T-helper 17 cell (primary cell): ENCODE measurements at regions not wholly inside any gene's neighbourhood (a gene's known extent, or its start where the extent isn't known, plus 50 kb on each side); places are given as distances from the start of the nearest gene placed in this dataset.

Experiments used
- ATAC-seq: fragments of 150-1000 bp; cut with Tn5 transposase; 2 replicates; pipeline ENCODE4 v1.10.0; 2021; ENCODE audit warnings: mild to moderate bottlenecking, moderate library complexity
- DNase-seq, 3 donors: peaks; one replicate each; pipeline versions ENCODE4 v3.0.0 to v3.0.0-alpha.2; 2020 to 2021
- H3K9me3 ChIP-seq: one replicate; pipeline ENCODE4 v1.7.0; 2013; ENCODE audit warnings: low read length, mild to moderate bottlenecking; ENCODE audit not compliant: control insufficient read depth, poor library complexity, severe bottlenecking
- H3K27ac Mint-ChIP-seq: one replicate; pipeline ENCODE4 v1.8.0; 2022; ENCODE audit warnings: mild to moderate bottlenecking, moderate library complexity, mixed read lengths
- H3K27me3 Mint-ChIP-seq: one replicate; pipeline ENCODE4 v1.8.0; 2022; ENCODE audit warnings: mixed read lengths
- H3K36me3 Mint-ChIP-seq: one replicate; pipeline ENCODE4 v1.8.0; 2022; ENCODE audit warnings: low read depth, mixed read lengths
- H3K4me1 Mint-ChIP-seq: one replicate; pipeline ENCODE4 v1.8.0; 2022; ENCODE audit warnings: mild to moderate bottlenecking, mixed read lengths
- H3K4me3 Mint-ChIP-seq: one replicate; pipeline ENCODE4 v1.8.0; 2022; ENCODE audit warnings: mild to moderate bottlenecking, moderate library complexity, mixed read lengths

- H3K9me3 ChIP-seq: no peaks in the 10 kb centered on the region
- peak; percentile 44 for ATAC-seq
- H3K4me1 Mint-ChIP-seq: peaks cover 47% of the 10 kb centered on the region
- H3K36me3 Mint-ChIP-seq: peaks cover 3% of the 10 kb centered on the region
- H3K4me3 Mint-ChIP-seq: no peak overlapping the region
- no peaks in the 10 kb centered on the region for H3K27me3 Mint-ChIP-seq
- no peak overlapping the region for H3K27ac Mint-ChIP-seq
- DNase-seq: no peak
These were observed 192.3 kb downstream of the PALM2AKAP2 start for GRCh38 chr9:109972026-109972882.

GRCh38 chr9:109973336-109973735, 193.3 kb downstream of the PALM2AKAP2 start:
- Mint-ChIP-seq H3K4me1 (peaks cover 40% of the 10 kb centered on the region), H3K27ac (peak overlapping the region; percentile 62), H3K4me3 (no peak overlapping the region), H3K27me3 (no peaks in the 10 kb centered on the region), H3K36me3 (peaks cover 3% of the 10 kb centered on the region)
- no peak for DNase-seq
- H3K9me3 ChIP-seq: no peaks in the 10 kb centered on the region
- ATAC-seq: no peak

- ATAC-seq: peak; percentile 72
These were observed 194.3 kb downstream of the PALM2AKAP2 start for GRCh38 chr9:109974143-109974917.

GRCh38 chr9:109974918-109975276, 194.9 kb downstream of the PALM2AKAP2 start:
- no peak for DNase-seq
- Mint-ChIP-seq H3K4me3 (no peak overlapping the region), H3K27ac (peak overlapping the region; percentile 62), H3K36me3 (peaks cover 3% of the 10 kb centered on the region), H3K27me3 (no peaks in the 10 kb centered on the region), H3K4me1 (peaks cover 26% of the 10 kb centered on the region)
- no peak for ATAC-seq
- no peaks in the 10 kb centered on the region for H3K9me3 ChIP-seq

More at GRCh38 chr9:109974143-109974917, 194.3 kb downstream of the PALM2AKAP2 start:
- no peak for DNase-seq
- no peaks in the 10 kb centered on the region for H3K9me3 ChIP-seq
- H3K4me1 Mint-ChIP-seq: peaks cover 30% of the 10 kb centered on the region
- peaks cover 3% of the 10 kb centered on the region for H3K36me3 Mint-ChIP-seq
- H3K27ac Mint-ChIP-seq: peak overlapping the region; percentile 62
- peak overlapping the region; percentile 41 for H3K4me3 Mint-ChIP-seq
- H3K27me3 Mint-ChIP-seq: no peaks in the 10 kb centered on the region

GRCh38 chr9:109975574-109976295, 195.7 kb downstream of the PALM2AKAP2 start:
- ATAC-seq: no peak
- Mint-ChIP-seq H3K4me1 (peaks cover 25% of the 10 kb centered on the region), H3K27ac (no peak overlapping the region), H3K36me3 (peaks cover 3% of the 10 kb centered on the region), H3K4me3 (no peak overlapping the region), H3K27me3 (no peaks in the 10 kb centered on the region)
- DNase-seq: no peak
- no peaks in the 10 kb centered on the region for H3K9me3 ChIP-seq

GRCh38 chr9:109976303-109976702, 196.3 kb downstream of the PALM2AKAP2 start:
- H3K4me3 Mint-ChIP-seq: no peak overlapping the region
- ATAC-seq (no peak), DNase-seq (no peak)
- H3K9me3 ChIP-seq: no peaks in the 10 kb centered on the region
- H3K27me3 Mint-ChIP-seq: no peaks in the 10 kb centered on the region
- H3K27ac Mint-ChIP-seq: no peak overlapping the region
- peaks cover 25% of the 10 kb centered on the region for H3K4me1 Mint-ChIP-seq
- H3K36me3 Mint-ChIP-seq: peaks cover 3% of the 10 kb centered on the region

GRCh38 chr9:109977521-109977920, 197.5 kb downstream of the PALM2AKAP2 start:
- Mint-ChIP-seq H3K4me1 (peaks cover 16% of the 10 kb centered on the region), H3K27ac (no peak overlapping the region), H3K4me3 (no peak overlapping the region), H3K27me3 (no peaks in the 10 kb centered on the region), H3K36me3 (no peaks in the 10 kb centered on the region)
- H3K9me3 ChIP-seq: no peaks in the 10 kb centered on the region
- ATAC-seq (no peak), DNase-seq (no peak)

- Mint-ChIP-seq H3K27ac (no peak overlapping the region), H3K4me1 (peaks cover 5% of the 10 kb centered on the region), H3K27me3 (no peaks in the 10 kb centered on the region), H3K36me3 (no peaks in the 10 kb centered on the region), H3K4me3 (no peak overlapping the region)
- no peaks in the 10 kb centered on the region for H3K9me3 ChIP-seq
- DNase-seq (no peak), ATAC-seq (no peak)
These were observed 201.1 kb downstream of the PALM2AKAP2 start for GRCh38 chr9:109981091-109981490.

- Mint-ChIP-seq H3K4me1 (peaks cover 2% of the 10 kb centered on the region), H3K4me3 (no peak overlapping the region), H3K27me3 (no peaks in the 10 kb centered on the region), H3K27ac (no peak overlapping the region), H3K36me3 (no peaks in the 10 kb centered on the region)
- no peak for ATAC-seq
- H3K9me3 ChIP-seq: peaks cover 4% of the 10 kb centered on the region
- no peak for DNase-seq
These were observed 206.6 kb downstream of the PALM2AKAP2 start for GRCh38 chr9:109986521-109986991.

GRCh38 chr9:109989296-109989695, 209.3 kb downstream of the PALM2AKAP2 start:
- peaks cover 4% of the 10 kb centered on the region for H3K9me3 ChIP-seq
- H3K4me1 Mint-ChIP-seq: no peaks in the 10 kb centered on the region
- no peak for DNase-seq
- H3K4me3 Mint-ChIP-seq: no peak overlapping the region
- no peaks in the 10 kb centered on the region for H3K27me3 Mint-ChIP-seq
- no peak for ATAC-seq
- peaks cover under 1% of the 10 kb centered on the region for H3K36me3 Mint-ChIP-seq
- no peak overlapping the region for H3K27ac Mint-ChIP-seq

- DNase-seq (no peak), ATAC-seq (no peak)
- H3K4me3 Mint-ChIP-seq: no peak overlapping the region
- H3K9me3 ChIP-seq: peaks cover 4% of the 10 kb centered on the region
- H3K36me3 Mint-ChIP-seq: peaks cover 2% of the 10 kb centered on the region
- no peaks in the 10 kb centered on the region for H3K27me3 Mint-ChIP-seq
- peaks cover 2% of the 10 kb centered on the region for H3K4me1 Mint-ChIP-seq
- no peak overlapping the region for H3K27ac Mint-ChIP-seq
These were observed 210.5 kb downstream of the PALM2AKAP2 start for GRCh38 chr9:109990541-109990940.

- peaks cover 2% of the 10 kb centered on the region for H3K4me1 Mint-ChIP-seq
These were observed 212.3 kb downstream of the PALM2AKAP2 start for GRCh38 chr9:109992293-109992692.

More at GRCh38 chr9:109992293-109992692, 212.3 kb downstream of the PALM2AKAP2 start:
- Mint-ChIP-seq H3K36me3 (peaks cover 2% of the 10 kb centered on the region), H3K27ac (no peak overlapping the region), H3K4me3 (no peak overlapping the region), H3K27me3 (no peaks in the 10 kb centered on the region)
- DNase-seq (no peak), ATAC-seq (no peak)
- peaks cover 4% of the 10 kb centered on the region for H3K9me3 ChIP-seq
